Gastrocnemius medialis (tissue), 4 donors: ENCODE measurements at regions not wholly inside any gene's neighbourhood (a gene's known extent, or its start where the extent isn't known, plus 50 kb on each side); places are given as distances from the start of the nearest gene placed in this dataset.

Experiments used
- POLR2A ChIP-seq, 2 donors: fragments of 450-650 bp; IDR thresholded peaks; one replicate each; pipeline ENCODE4 v1.6.1; 2017; ENCODE audit warnings: antibody characterized with exemption in 2 of 2, mild to moderate bottlenecking in 2 of 2, moderate library complexity in 2 of 2
- TF ChIP-seq, protein P1 (sequence below), 5 experiments: fragments of 450-650 bp in 3 of 5; fragments of 200-600 bp in 2 of 5; sonication (generic) in 2 of 5; IDR thresholded peaks in 4 of 5; conservative IDR thresholded peaks in 1 of 5; 1 replicate in 4 of 5; 2 replicates in 1 of 5; pipeline ENCODE4 v1.5.1; 2016 to 2019; ENCODE audit warnings: antibody characterized with exemption in 5 of 5, mild to moderate bottlenecking in 3 of 5, moderate library complexity in 3 of 5

DNA sequence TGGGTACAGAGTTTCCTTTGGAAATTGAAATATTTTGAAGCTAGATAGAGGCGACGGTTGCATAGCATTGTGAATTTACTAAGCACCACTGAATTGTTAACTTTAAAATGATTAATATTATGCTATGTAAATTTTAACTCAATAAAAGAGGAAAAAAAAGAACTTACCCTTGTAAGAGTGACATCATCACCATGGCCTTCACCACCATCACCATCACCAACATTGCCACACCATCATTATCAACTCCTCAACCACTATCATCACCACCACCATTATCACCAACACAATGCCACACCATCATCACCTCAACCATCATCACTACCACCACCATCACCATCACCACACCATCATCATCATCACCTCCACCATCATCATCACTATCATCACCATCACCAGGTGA lies 113.9 kb downstream of the TUBA3C start:
- TF ChIP-seq, protein P1, sequence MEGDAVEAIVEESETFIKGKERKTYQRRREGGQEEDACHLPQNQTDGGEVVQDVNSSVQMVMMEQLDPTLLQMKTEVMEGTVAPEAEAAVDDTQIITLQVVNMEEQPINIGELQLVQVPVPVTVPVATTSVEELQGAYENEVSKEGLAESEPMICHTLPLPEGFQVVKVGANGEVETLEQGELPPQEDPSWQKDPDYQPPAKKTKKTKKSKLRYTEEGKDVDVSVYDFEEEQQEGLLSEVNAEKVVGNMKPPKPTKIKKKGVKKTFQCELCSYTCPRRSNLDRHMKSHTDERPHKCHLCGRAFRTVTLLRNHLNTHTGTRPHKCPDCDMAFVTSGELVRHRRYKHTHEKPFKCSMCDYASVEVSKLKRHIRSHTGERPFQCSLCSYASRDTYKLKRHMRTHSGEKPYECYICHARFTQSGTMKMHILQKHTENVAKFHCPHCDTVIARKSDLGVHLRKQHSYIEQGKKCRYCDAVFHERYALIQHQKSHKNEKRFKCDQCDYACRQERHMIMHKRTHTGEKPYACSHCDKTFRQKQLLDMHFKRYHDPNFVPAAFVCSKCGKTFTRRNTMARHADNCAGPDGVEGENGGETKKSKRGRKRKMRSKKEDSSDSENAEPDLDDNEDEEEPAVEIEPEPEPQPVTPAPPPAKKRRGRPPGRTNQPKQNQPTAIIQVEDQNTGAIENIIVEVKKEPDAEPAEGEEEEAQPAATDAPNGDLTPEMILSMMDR (IDR thresholded peaks at IDR 0.05 in 4 of 5, conservative IDR thresholded peaks at IDR 0.05 in 1 of 5) = no peak
- no peak for TF ChIP-seq POLR2A (IDR thresholded peaks at IDR 0.05)
